B cell (primary cell): ENCODE measurements at regions not wholly inside any gene's neighbourhood (a gene's known extent, or its start where the extent isn't known, plus 50 kb on each side); places are given as distances from the start of the nearest gene placed in this dataset.

Experiments
- EZH2 ChIP-seq: IDR thresholded peaks from 2 replicates; pipeline ENCODE4 v1.6.1; 2012; ENCODE audit warnings: borderline replicate concordance, low read depth, mild to moderate bottlenecking, moderate library complexity, low read length; ENCODE audit not compliant: insufficient read depth, poor library complexity, severe bottlenecking
- TF ChIP-seq, protein P1 (sequence below): fragments of 200-600 bp; IDR thresholded peaks from one replicate; pipeline ENCODE4 v1.8.0; 2022; ENCODE audit warnings: antibody characterized with exemption, mild to moderate bottlenecking

GRCh38 chr3:98982351-98982750, 80.9 kb upstream of the DCBLD2 start:
- TF ChIP-seq, protein P1, sequence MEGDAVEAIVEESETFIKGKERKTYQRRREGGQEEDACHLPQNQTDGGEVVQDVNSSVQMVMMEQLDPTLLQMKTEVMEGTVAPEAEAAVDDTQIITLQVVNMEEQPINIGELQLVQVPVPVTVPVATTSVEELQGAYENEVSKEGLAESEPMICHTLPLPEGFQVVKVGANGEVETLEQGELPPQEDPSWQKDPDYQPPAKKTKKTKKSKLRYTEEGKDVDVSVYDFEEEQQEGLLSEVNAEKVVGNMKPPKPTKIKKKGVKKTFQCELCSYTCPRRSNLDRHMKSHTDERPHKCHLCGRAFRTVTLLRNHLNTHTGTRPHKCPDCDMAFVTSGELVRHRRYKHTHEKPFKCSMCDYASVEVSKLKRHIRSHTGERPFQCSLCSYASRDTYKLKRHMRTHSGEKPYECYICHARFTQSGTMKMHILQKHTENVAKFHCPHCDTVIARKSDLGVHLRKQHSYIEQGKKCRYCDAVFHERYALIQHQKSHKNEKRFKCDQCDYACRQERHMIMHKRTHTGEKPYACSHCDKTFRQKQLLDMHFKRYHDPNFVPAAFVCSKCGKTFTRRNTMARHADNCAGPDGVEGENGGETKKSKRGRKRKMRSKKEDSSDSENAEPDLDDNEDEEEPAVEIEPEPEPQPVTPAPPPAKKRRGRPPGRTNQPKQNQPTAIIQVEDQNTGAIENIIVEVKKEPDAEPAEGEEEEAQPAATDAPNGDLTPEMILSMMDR, result no peak
- no peak for TF ChIP-seq EZH2
